K562 (cell line): ENCODE measurements at regions not wholly inside any gene's neighbourhood (a gene's known extent, or its start where the extent isn't known, plus 50 kb on each side); places are given as distances from the start of the nearest gene placed in this dataset.

Source experiments
- ATAC-seq: fragments of 200-7000 bp; cut with Tn5 transposase; 3 replicates; pipeline ENCODE4 v1.9.1; 2020; ENCODE audit warnings: moderate library complexity
- BruUV-seq: library from RNA; stranded (reverse); fragments of 400-500 nt; replicated peaks from 2 replicates; lab custom pipeline; 2021; lab: Mats Ljungman, UMichigan
- CTCF ChIA-PET: fragments of 300-600 bp; formaldehyde crosslinking; extraction: SDS; loops from one replicate; lab custom pipeline; 2021; ENCODE audit warnings: low intra/inter-chr PET ratio; lab: Yijun Ruan, JAX
- POLR2A ChIA-PET: fragments of 300-600, 350-650 bp; sonication (Branson Sonifier 250); formaldehyde crosslinking; extraction: SDS; loops from one replicate; lab custom pipeline; 2021; ENCODE audit warnings: antibody characterized with exemption, inconsistent platforms; lab: Yijun Ruan, JAX
- DNase-seq, 4 experiments: peaks; one replicate each; pipeline versions ENCODE4 v3.0.0 to v3.0.0-alpha.2; 2011 to 2018; ENCODE audit warnings: low spot score in 3 of 4, mixed read lengths in 3 of 4; ENCODE audit errors: extremely low read depth in 1 of 4
- FAIRE-seq: peaks from 2 replicates; lab custom pipeline; 2011; peaks lifted over from hg19 to GRCh38; lab: Jason Lieb, UNC
- H2AFZ ChIP-seq: 2 replicates; pipeline ENCODE4 v1.6.0; 2011; ENCODE audit warnings: low read depth, low read length, control low read depth, inconsistent platforms
- H3K27ac ChIP-seq: fragments of 200-600 bp; 3 replicates; pipeline ENCODE4 v1.8.0; 2011; ENCODE audit warnings: low read depth, mild to moderate bottlenecking, control low read depth, inconsistent platforms, low read length, moderate library complexity, mixed read lengths; ENCODE audit errors: extremely low read depth
- H3K27me3 ChIP-seq, 2 experiments: fragments of 300-600 bp in 1 of 2; 2 replicates in 1 of 2; 3 replicates in 1 of 2; pipeline versions ENCODE4 v1.6.0 to v1.8.0; 2011; ENCODE audit warnings: inconsistent platforms in 2 of 2, low read length in 2 of 2, mild to moderate bottlenecking in 1 of 2, mixed read lengths in 1 of 2, moderate library complexity in 1 of 2; ENCODE audit not compliant: control insufficient read depth in 2 of 2, insufficient read depth in 2 of 2
- H3K36me3 ChIP-seq: fragments of 300-600 bp; 3 replicates; pipeline ENCODE4 v1.8.0; 2011; ENCODE audit warnings: mild to moderate bottlenecking, low read length, inconsistent platforms; ENCODE audit not compliant: control insufficient read depth, insufficient read depth
- H3K4me1 ChIP-seq, 2 experiments: fragments of 200-600 bp in 1 of 2; replicated peaks in 1 of 2; 2 replicates in 1 of 2; 3 replicates in 1 of 2; pipeline versions ENCODE4 v1.5.1 to v1.8.0; 2011; ENCODE audit warnings: inconsistent platforms in 2 of 2, low read length in 2 of 2, mild to moderate bottlenecking in 1 of 2, mixed read lengths in 1 of 2, moderate library complexity in 1 of 2; ENCODE audit not compliant: control insufficient read depth in 2 of 2, insufficient read depth in 2 of 2
- H3K4me2 ChIP-seq: 2 replicates; pipeline ENCODE4 v1.6.1; 2011; ENCODE audit warnings: low read length, control low read depth, inconsistent platforms, mixed read lengths; ENCODE audit not compliant: insufficient read depth
- H3K4me3 ChIP-seq: fragments of 200-600 bp; sonication (generic), shearing (Covaris generic); 2 replicates; pipeline ENCODE4 v1.5.1; 2016; ENCODE audit warnings: control low read depth, inconsistent platforms
- H3K79me2 ChIP-seq: fragments of 200-600 bp; 3 replicates; pipeline ENCODE4 v1.8.0; 2011; ENCODE audit warnings: low read length, inconsistent platforms; ENCODE audit not compliant: control insufficient read depth, insufficient read depth
- H3K9ac ChIP-seq, 2 experiments: 2 replicates each; pipeline versions ENCODE4 v1.6.0 to v1.6.1; 2011; ENCODE audit warnings: low read depth in 2 of 2, low read length in 2 of 2, control low read depth in 1 of 2, inconsistent platforms in 1 of 2, mild to moderate bottlenecking in 1 of 2, mixed read lengths in 1 of 2; ENCODE audit not compliant: insufficient read depth in 1 of 2
- H3K9me1 ChIP-seq: one replicate; pipeline ENCODE4 v1.6.0; 2011; ENCODE audit warnings: inconsistent platforms, mild to moderate bottlenecking, low read length, moderate library complexity; ENCODE audit not compliant: control insufficient read depth, insufficient read depth
- H3K9me3 ChIP-seq: replicated peaks from 2 replicates; pipeline ENCODE4 v1.5.1; 2011; ENCODE audit warnings: low read depth, low read length, inconsistent platforms; ENCODE audit not compliant: control insufficient read depth, insufficient read depth
- H4K20me1 ChIP-seq: replicated peaks from 2 replicates; pipeline ENCODE4 v1.6.1; 2011; ENCODE audit warnings: low read length, inconsistent platforms, mixed read lengths; ENCODE audit not compliant: control insufficient read depth, insufficient read depth
- CBFA2T2 ChIP-seq: fragments of 450-650 bp; conservative IDR thresholded peaks from 2 replicates; pipeline ENCODE4 v1.6.1; 2017; ENCODE audit warnings: mild to moderate bottlenecking
- CBX1 ChIP-seq: sonication (generic); IDR thresholded peaks from 2 replicates; pipeline ENCODE4 v1.6.1; 2016; ENCODE audit warnings: antibody characterized with exemption, low read depth, mild to moderate bottlenecking
- EGR1 ChIP-seq: fragments of 450-650 bp; conservative IDR thresholded peaks from 2 replicates; pipeline ENCODE4 v1.6.1; 2017; ENCODE audit warnings: mild to moderate bottlenecking
- HCFC1 ChIP-seq: IDR thresholded peaks from 2 replicates; pipeline ENCODE4 v1.6.1; 2012; ENCODE audit warnings: low read depth, low read length, improper control_type of control experiment
- MXD1 ChIP-seq: fragments of 250-450 bp; sonication (Bioruptor Pico); IDR thresholded peaks from 2 replicates; pipeline ENCODE4 v1.8.0; 2021; ENCODE audit warnings: borderline replicate concordance, mild to moderate bottlenecking, moderate library complexity; ENCODE audit not compliant: poor library complexity, severe bottlenecking
- NFATC3 ChIP-seq: fragments of 450-650 bp; IDR thresholded peaks from 2 replicates; pipeline ENCODE4 v1.6.1; 2017; ENCODE audit warnings: mild to moderate bottlenecking
- NFXL1 ChIP-seq: fragments of 450-650 bp; formaldehyde crosslinking; IDR thresholded peaks from 2 replicates; pipeline ENCODE4 v1.4.0; 2021; ENCODE audit warnings: mild to moderate bottlenecking
- SIX5 ChIP-seq, 2 experiments: IDR thresholded peaks; 2 replicates each; pipeline ENCODE4 v1.6.1; 2011; ENCODE audit warnings: low read length in 2 of 2, borderline replicate concordance in 1 of 2, low read depth in 1 of 2, mild to moderate bottlenecking in 1 of 2, moderate library complexity in 1 of 2; ENCODE audit not compliant: insufficient read depth in 1 of 2
- SREBF1 ChIP-seq: fragments of 150-350 bp; IDR thresholded peaks from 2 replicates; pipeline ENCODE4 v1.6.1; 2014; ENCODE audit warnings: antibody characterized with exemption, low read depth, low read length, borderline replicate concordance
- SUPT5H ChIP-seq: fragments of 450-650 bp; IDR thresholded peaks from 2 replicates; pipeline ENCODE4 v1.6.1; 2016
- TCF15 ChIP-seq: fragments of 250-450 bp; sonication (Bioruptor Pico); IDR thresholded peaks from 2 replicates; pipeline ENCODE4 v1.8.0; 2022; ENCODE audit warnings: moderate library complexity, mild to moderate bottlenecking, inconsistent platforms
- TCF7 ChIP-seq: sonication (generic); IDR thresholded peaks from 2 replicates; pipeline ENCODE4 v1.6.1; 2016; ENCODE audit warnings: antibody characterized with exemption, borderline replicate concordance
- TFAP4 ChIP-seq: sonication (generic); formaldehyde crosslinking; IDR thresholded peaks from 2 replicates; pipeline ENCODE4 v1.8.0; 2022; ENCODE audit warnings: missing genetic modification reagents, mild to moderate bottlenecking, moderate library complexity, borderline replicate concordance
- ZFX ChIP-seq: sonication (generic); formaldehyde crosslinking; IDR thresholded peaks from 2 replicates; pipeline ENCODE4 v1.8.0; 2022; ENCODE audit warnings: mild to moderate bottlenecking, missing genetic modification reagents, moderate library complexity
- ZNF143 ChIP-seq: sonication (generic); formaldehyde crosslinking; IDR thresholded peaks from 2 replicates; pipeline ENCODE4 v1.9.0; 2022; ENCODE audit warnings: mild to moderate bottlenecking, missing genetic modification reagents
- ZNF3 ChIP-seq: fragments of 250-450 bp; sonication (Bioruptor Pico); IDR thresholded peaks from 2 replicates; pipeline ENCODE4 v1.5.0; 2021; ENCODE audit warnings: mild to moderate bottlenecking, moderate library complexity
- ZNF551 ChIP-seq: fragments of 250-450 bp; sonication (Bioruptor Pico); IDR thresholded peaks from 2 replicates; pipeline ENCODE4 v1.5.0; 2021; ENCODE audit warnings: mild to moderate bottlenecking, moderate library complexity
- WGBS: fragments of 100-300 bp; shearing (Covaris generic); methylation state at CpG from one replicate; pipeline ENCODE4 v1.1.6; 2016; ENCODE audit warnings: low coverage, mixed read lengths; ENCODE audit not compliant: insufficient coverage; ENCODE audit errors: missing lambda C conversion rate; 5-methylcytosine and 5-hydroxymethylcytosine counted together
- in situ Hi-C: fragments of 300-500 bp; cut with MboI; formaldehyde crosslinking; loops from 4 replicates; pipeline ENCODE4 v1.15.0; 2018; ENCODE audit warnings: inconsistent platforms, mixed read lengths
- intact Hi-C: fragments of 100-400 bp; cut with micrococcal nuclease; formaldehyde crosslinking; loops from 2 replicates; pipeline ENCODE4 v1.14.2; 2022

GRCh38 chr20:52034581-52034980 lies 157.0 kb downstream of the ZFP64 start:
- in situ Hi-C loops = no loop called here
- 15% methylated on average over 9 of the region's 9 CpGs for WGBS

GRCh38 chr20:52033313-52033712 lies 158.3 kb downstream of the ZFP64 start:
- BruUV-seq = no TSS peak
- FAIRE-seq = no peak
- TF ChIP-seq CBX1 (no peak), EGR1 (no peak), TCF15 (CRISPR knock-in tag) (no peak), ZNF3 (CRISPR knock-in tag) (no peak), SIX5 (IDR thresholded peaks at IDR 0.05; ENCODE audit: borderline replicate concordance in 1 of 2, insufficient read depth in 1 of 2, low read depth in 1 of 2, low read length in 2 of 2) (peak in 1 of 2 experiments; percentile 39; a peak in 1 of 4 replicates), TFAP4 (no peak), MXD1 (no peak), NFATC3 (no peak), SUPT5H (no peak), HCFC1 (peak; percentile 62; the same call in 1 of the 2 replicates), ZNF143 (CRISPR knock-in tag) (peak; percentile 65), ZNF551 (no peak), NFXL1 (no peak), TCF7 (no peak), CBFA2T2 (0 out of 2 replicates have a peak, but pooled peaks have one; percentile 15), ZFX (no peak)

More at GRCh38 chr20:52034581-52034980, 157.0 kb downstream of the ZFP64 start:
- FAIRE-seq (no peak), ATAC-seq (no peak), DNase-seq (no peak)
- Histone ChIP-seq H3K9me1 (no peaks in the 10 kb centered on the region), H4K20me1 (no peaks in the 10 kb centered on the region), H3K4me1 (no peaks in the 10 kb centered on the region; a peak in 1 of 5 replicates), H3K4me2 (no peak overlapping the region), H3K27me3 (peaks cover 2 to 4% of the 10 kb centered on the region in 2 experiments; a peak in 1 of 5 replicates), H3K79me2 (no peaks in the 10 kb centered on the region), H3K9ac (no peak overlapping the region), H3K27ac (no peak overlapping the region), H2AFZ (no peak overlapping the region), H3K36me3 (no peaks in the 10 kb centered on the region), H3K4me3 (no peak overlapping the region), H3K9me3 (no peaks in the 10 kb centered on the region)
- POLR2A ChIA-PET = interaction anchor here (0.6 kb wide), 1 partner anchor 89 kb away, joined by 3 read pairs; no protein-coding TSS in a partner anchor
- CTCF ChIA-PET = no interaction called here
- BruUV-seq = no TSS peak
- intact Hi-C loops = no loop called here
- no peak for TF ChIP-seq SREBF1

More at GRCh38 chr20:52033313-52033712, 158.3 kb downstream of the ZFP64 start:
- DNase-seq (no peak), ATAC-seq (peak; percentile 57; the same call in 2 of the 3 replicates)
- no peak overlapping the region for H3K27ac ChIP-seq
- no peaks in the 10 kb centered on the region for H3K79me2 ChIP-seq
- H2AFZ ChIP-seq = no peak overlapping the region
- WGBS = 6% methylated on average over 5 of the region's 5 CpGs
- no peaks in the 10 kb centered on the region for H3K36me3 ChIP-seq
- intact Hi-C loops = no loop called here
- no peak overlapping the region for H3K9ac ChIP-seq
- ChIA-PET POLR2A (no interaction called here), CTCF (no interaction called here)
- no peaks in the 10 kb centered on the region for H3K9me1 ChIP-seq
- H3K4me1 ChIP-seq = no peaks in the 10 kb centered on the region; a peak in 1 of 5 replicates
- H4K20me1 ChIP-seq = no peaks in the 10 kb centered on the region
- H3K27me3 ChIP-seq = peaks cover 2 to 4% of the 10 kb centered on the region in 2 experiments; a peak in 1 of 5 replicates
- no peak overlapping the region for H3K4me3 ChIP-seq
- H3K4me2 ChIP-seq = no peak overlapping the region
- H3K9me3 ChIP-seq = no peaks in the 10 kb centered on the region
- in situ Hi-C loops = no loop called here
